ENCODE measurements at regions not wholly inside any gene's neighbourhood (a gene's known extent, or its start where the extent isn't known, plus 50 kb on each side); places are given as distances from the start of the nearest gene placed in this dataset.

DNA sequence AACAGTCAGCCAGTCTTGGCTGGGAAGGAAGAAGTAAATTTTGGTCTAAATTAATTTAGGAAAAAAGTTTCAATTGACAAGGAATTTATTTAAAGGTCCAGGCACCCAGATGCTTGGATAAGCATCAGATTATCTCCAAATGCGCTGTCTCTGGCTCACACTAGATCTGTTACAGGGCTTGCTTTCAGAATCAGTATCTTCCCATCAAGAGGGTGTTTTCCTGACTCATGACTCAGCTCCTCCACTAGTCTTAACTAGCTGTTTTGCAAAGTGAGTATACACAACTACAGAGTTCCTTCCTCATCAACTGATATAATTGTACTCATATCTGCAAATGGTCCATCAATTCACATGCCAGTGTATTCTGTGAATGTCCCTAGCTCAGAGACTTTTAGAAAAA lies 482.1 kb upstream of the CPEB2 start:
- Mint-ChIP-seq H3K27ac (no peak overlapping the region), H3K9me3 (peaks cover 0 to 5% (median 2%) of the 10 kb centered on the region in 5 donors), H3K36me3 (peaks cover 0 to 11% (median 0%) of the 10 kb centered on the region in 3 donors), H3K4me1 (no peaks in the 10 kb centered on the region), H3K27me3 (peaks cover 0 to 1% of the 10 kb centered on the region in 2 donors), H3K4me3 (no peak overlapping the region)
- Histone ChIP-seq H3K27ac (ENCODE audit: low read depth, low read length) (no peak overlapping the region), H3K27me3 (ENCODE audit: insufficient read depth, low read length, poor library complexity, severe bottlenecking) (no peaks in the 10 kb centered on the region), H3K4me1 (ENCODE audit: insufficient read depth, low read length) (no peaks in the 10 kb centered on the region), H3K36me3 (ENCODE audit: insufficient read depth, low read length) (no peaks in the 10 kb centered on the region), H3K9me3 (ENCODE audit: low read length) (no peaks in the 10 kb centered on the region), H3K4me3 (ENCODE audit: low read length) (no peak overlapping the region)
- ChIA-PET POLR2A (no interaction called here), CTCF (no interaction called here)
- DNase-seq = no peak

- H3K27ac Mint-ChIP-seq = no peak overlapping the region
- H3K36me3 ChIP-seq (ENCODE audit: insufficient read depth, low read length) = no peaks in the 10 kb centered on the region
- no peaks in the 10 kb centered on the region for H3K27me3 ChIP-seq (ENCODE audit: insufficient read depth, low read length, poor library complexity, severe bottlenecking)
- no peaks in the 10 kb centered on the region for H3K9me3 ChIP-seq (ENCODE audit: low read length)
- H3K9me3 Mint-ChIP-seq = peaks cover 0 to 7% (median 5%) of the 10 kb centered on the region in 5 donors
- H3K4me3 ChIP-seq (ENCODE audit: low read length) = no peak overlapping the region
- no peak overlapping the region for H3K4me3 Mint-ChIP-seq
- no peak overlapping the region for H3K27ac ChIP-seq (ENCODE audit: low read depth, low read length)
- H3K4me1 ChIP-seq (ENCODE audit: insufficient read depth, low read length) = no peaks in the 10 kb centered on the region
- DNase-seq = no peak
- ChIA-PET POLR2A (no interaction called here), CTCF (no interaction called here)
- no peaks in the 10 kb centered on the region for H3K4me1 Mint-ChIP-seq
- peaks cover 0 to 1% of the 10 kb centered on the region in 2 donors for H3K27me3 Mint-ChIP-seq
- peaks cover 0 to 11% (median 0%) of the 10 kb centered on the region in 3 donors for H3K36me3 Mint-ChIP-seq
These were observed 478.0 kb upstream of the CPEB2 start for GRCh38 chr4:14524276-14524675.

DNA sequence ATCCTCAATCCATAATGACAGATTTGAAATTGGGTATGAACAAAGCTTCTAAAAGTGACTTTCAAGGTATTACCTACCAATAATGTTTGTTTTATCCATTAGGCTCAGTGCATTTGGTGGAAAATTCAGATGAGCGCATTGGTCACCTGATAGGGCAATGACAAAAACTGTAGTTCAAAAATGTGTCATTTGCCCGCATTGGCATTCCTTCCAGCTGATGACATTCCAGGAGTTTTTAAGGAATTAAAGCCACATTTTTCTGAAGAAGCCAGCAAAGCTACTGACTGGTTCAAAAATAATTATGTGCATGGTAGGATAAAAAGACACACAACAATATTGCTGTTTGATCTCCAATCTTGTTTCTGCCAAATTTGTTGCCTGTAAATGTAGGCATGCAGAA lies 473.4 kb upstream of the CPEB2 start:
- no peak overlapping the region for H3K4me3 Mint-ChIP-seq
- Histone ChIP-seq H3K4me3 (ENCODE audit: low read length) (no peak overlapping the region), H3K27me3 (ENCODE audit: insufficient read depth, low read length, poor library complexity, severe bottlenecking) (no peaks in the 10 kb centered on the region), H3K36me3 (ENCODE audit: insufficient read depth, low read length) (no peaks in the 10 kb centered on the region), H3K4me1 (ENCODE audit: insufficient read depth, low read length) (no peaks in the 10 kb centered on the region), H3K27ac (ENCODE audit: low read depth, low read length) (no peak overlapping the region), H3K9me3 (ENCODE audit: low read length) (no peaks in the 10 kb centered on the region)
- no peaks in the 10 kb centered on the region for H3K4me1 Mint-ChIP-seq
- H3K9me3 Mint-ChIP-seq = peaks cover 0 to 5% (median 3%) of the 10 kb centered on the region in 5 donors
- peaks cover 0 to 1% of the 10 kb centered on the region in 2 donors for H3K27me3 Mint-ChIP-seq
- no peak overlapping the region for H3K27ac Mint-ChIP-seq
- peaks cover 0 to 3% (median 0%) of the 10 kb centered on the region in 3 donors for H3K36me3 Mint-ChIP-seq
- CTCF ChIA-PET = no interaction called here
- DNase-seq = no peak
- POLR2A ChIA-PET = no interaction called here

- no peak overlapping the region for H3K27ac Mint-ChIP-seq
- no peaks in the 10 kb centered on the region for H3K4me1 ChIP-seq (ENCODE audit: insufficient read depth, low read length)
- H3K9me3 Mint-ChIP-seq = peaks cover 0 to 7% (median 3%) of the 10 kb centered on the region in 5 donors
- no peak overlapping the region for H3K27ac ChIP-seq (ENCODE audit: low read depth, low read length)
- CTCF ChIA-PET = no interaction called here
- H3K9me3 ChIP-seq (ENCODE audit: low read length) = no peaks in the 10 kb centered on the region
- H3K36me3 Mint-ChIP-seq = no peaks in the 10 kb centered on the region
- H3K36me3 ChIP-seq (ENCODE audit: insufficient read depth, low read length) = no peaks in the 10 kb centered on the region
- H3K4me3 Mint-ChIP-seq = no peak overlapping the region
- DNase-seq = no peak
- H3K27me3 ChIP-seq (ENCODE audit: insufficient read depth, low read length, poor library complexity, severe bottlenecking) = no peaks in the 10 kb centered on the region
- no peaks in the 10 kb centered on the region for H3K4me1 Mint-ChIP-seq
- H3K4me3 ChIP-seq (ENCODE audit: low read length) = no peak overlapping the region
- POLR2A ChIA-PET = no interaction called here
- H3K27me3 Mint-ChIP-seq = no peaks in the 10 kb centered on the region
These were observed 472.6 kb upstream of the CPEB2 start for GRCh38 chr4:14529653-14530052.

GRCh38 chr4:14532436-14532835 lies 469.8 kb upstream of the CPEB2 start:
- no peaks in the 10 kb centered on the region for H3K27me3 Mint-ChIP-seq
- H3K27ac Mint-ChIP-seq = no peak overlapping the region
- no peaks in the 10 kb centered on the region for H3K36me3 Mint-ChIP-seq
- no peak overlapping the region for H3K27ac ChIP-seq (ENCODE audit: low read depth, low read length)
- H3K4me3 Mint-ChIP-seq = no peak overlapping the region
- DNase-seq = no peak
- H3K4me1 ChIP-seq (ENCODE audit: insufficient read depth, low read length) = no peaks in the 10 kb centered on the region
- H3K4me3 ChIP-seq (ENCODE audit: low read length) = no peak overlapping the region
- ChIA-PET POLR2A (no interaction called here), CTCF (no interaction called here)
- peaks cover 0 to 8% (median 4%) of the 10 kb centered on the region in 5 donors for H3K9me3 Mint-ChIP-seq
- no peaks in the 10 kb centered on the region for H3K9me3 ChIP-seq (ENCODE audit: low read length)
- no peaks in the 10 kb centered on the region for H3K36me3 ChIP-seq (ENCODE audit: insufficient read depth, low read length)
- H3K27me3 ChIP-seq (ENCODE audit: insufficient read depth, low read length, poor library complexity, severe bottlenecking) = no peaks in the 10 kb centered on the region
- no peaks in the 10 kb centered on the region for H3K4me1 Mint-ChIP-seq

- POLR2A ChIA-PET = no interaction called here
These were observed 463.0 kb upstream of the CPEB2 start for GRCh38 chr4:14539246-14539645.

DNA sequence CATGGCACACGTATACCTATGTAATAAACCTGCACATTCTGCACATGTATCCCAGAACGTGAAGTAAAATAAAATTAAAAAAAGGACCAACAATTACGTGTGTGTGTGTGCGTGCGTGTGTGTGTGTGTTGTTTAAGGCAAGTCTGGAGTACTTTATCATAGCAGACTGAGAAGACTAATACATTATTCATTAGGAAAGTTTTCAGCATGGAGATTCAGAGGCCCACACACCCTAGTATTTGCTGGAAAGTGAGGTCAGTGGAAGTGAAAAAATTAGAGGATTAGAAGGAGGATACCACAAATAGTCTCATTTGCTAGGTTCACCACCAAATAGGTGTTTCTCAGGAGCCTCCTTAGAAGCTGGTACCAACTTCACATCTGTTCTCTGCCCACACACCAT lies 457.1 kb upstream of the CPEB2 start:
- Histone ChIP-seq H3K27me3 (ENCODE audit: insufficient read depth, low read length, poor library complexity, severe bottlenecking) (no peaks in the 10 kb centered on the region), H3K36me3 (ENCODE audit: insufficient read depth, low read length) (no peaks in the 10 kb centered on the region), H3K27ac (ENCODE audit: low read depth, low read length) (no peak overlapping the region), H3K9me3 (ENCODE audit: low read length) (no peaks in the 10 kb centered on the region), H3K4me1 (ENCODE audit: insufficient read depth, low read length) (no peaks in the 10 kb centered on the region), H3K4me3 (ENCODE audit: low read length) (no peak overlapping the region)
- H3K27ac Mint-ChIP-seq = no peak overlapping the region
- H3K36me3 Mint-ChIP-seq = no peaks in the 10 kb centered on the region
- H3K4me1 Mint-ChIP-seq = no peaks in the 10 kb centered on the region
- ChIA-PET POLR2A (no interaction called here), CTCF (no interaction called here)
- no peak overlapping the region for H3K4me3 Mint-ChIP-seq
- H3K9me3 Mint-ChIP-seq = peaks cover 0 to 37% (median 19%) of the 10 kb centered on the region in 5 donors
- DNase-seq = no peak
- no peaks in the 10 kb centered on the region for H3K27me3 Mint-ChIP-seq

More at GRCh38 chr4:14539246-14539645, 463.0 kb upstream of the CPEB2 start:
- no peaks in the 10 kb centered on the region for H3K4me1 Mint-ChIP-seq
- no peaks in the 10 kb centered on the region for H3K27me3 Mint-ChIP-seq
- no peaks in the 10 kb centered on the region for H3K36me3 ChIP-seq (ENCODE audit: insufficient read depth, low read length)
- CTCF ChIA-PET = no interaction called here
- DNase-seq = no peak
- H3K4me3 Mint-ChIP-seq = no peak overlapping the region
- H3K27ac Mint-ChIP-seq = no peak overlapping the region
- H3K27ac ChIP-seq (ENCODE audit: low read depth, low read length) = no peak overlapping the region
- no peak overlapping the region for H3K4me3 ChIP-seq (ENCODE audit: low read length)
- H3K27me3 ChIP-seq (ENCODE audit: insufficient read depth, low read length, poor library complexity, severe bottlenecking) = no peaks in the 10 kb centered on the region
- peaks cover 4 to 31% (median 18%) of the 10 kb centered on the region in 5 donors for H3K9me3 Mint-ChIP-seq
- H3K4me1 ChIP-seq (ENCODE audit: insufficient read depth, low read length) = no peaks in the 10 kb centered on the region
- H3K9me3 ChIP-seq (ENCODE audit: low read length) = no peaks in the 10 kb centered on the region
- H3K36me3 Mint-ChIP-seq = peaks cover 0 to 5% (median 0%) of the 10 kb centered on the region in 3 donors

GRCh38 chr4:14545807-14546206 lies 456.5 kb upstream of the CPEB2 start:
- Histone ChIP-seq H3K27ac (ENCODE audit: low read depth, low read length) (no peak overlapping the region), H3K27me3 (ENCODE audit: insufficient read depth, low read length, poor library complexity, severe bottlenecking) (no peaks in the 10 kb centered on the region), H3K9me3 (ENCODE audit: low read length) (no peaks in the 10 kb centered on the region), H3K4me1 (ENCODE audit: insufficient read depth, low read length) (no peaks in the 10 kb centered on the region), H3K36me3 (ENCODE audit: insufficient read depth, low read length) (no peaks in the 10 kb centered on the region), H3K4me3 (ENCODE audit: low read length) (no peak overlapping the region)
- ChIA-PET POLR2A (no interaction called here), CTCF (no interaction called here)
- Mint-ChIP-seq H3K27me3 (no peaks in the 10 kb centered on the region), H3K4me1 (no peaks in the 10 kb centered on the region), H3K9me3 (peaks cover 0 to 35% (median 16%) of the 10 kb centered on the region in 5 donors), H3K4me3 (no peak overlapping the region), H3K36me3 (no peaks in the 10 kb centered on the region), H3K27ac (no peak overlapping the region)
- DNase-seq = no peak

GRCh38 chr4:14552119-14552518 lies 450.2 kb upstream of the CPEB2 start:
- H3K4me3 Mint-ChIP-seq = no peak overlapping the region
- DNase-seq = no peak
- Histone ChIP-seq H3K27me3 (ENCODE audit: insufficient read depth, low read length, poor library complexity, severe bottlenecking) (no peaks in the 10 kb centered on the region), H3K36me3 (ENCODE audit: insufficient read depth, low read length) (no peaks in the 10 kb centered on the region), H3K27ac (ENCODE audit: low read depth, low read length) (no peak overlapping the region), H3K4me1 (ENCODE audit: insufficient read depth, low read length) (no peaks in the 10 kb centered on the region), H3K9me3 (ENCODE audit: low read length) (no peaks in the 10 kb centered on the region), H3K4me3 (ENCODE audit: low read length) (no peak overlapping the region)
- ChIA-PET POLR2A (no interaction called here), CTCF (no interaction called here)
- H3K27me3 Mint-ChIP-seq = no peaks in the 10 kb centered on the region
- no peak overlapping the region for H3K27ac Mint-ChIP-seq
- peaks cover 0 to 3% (median 0%) of the 10 kb centered on the region in 3 donors for H3K36me3 Mint-ChIP-seq
- peaks cover 0 to 9% (median 4%) of the 10 kb centered on the region in 5 donors for H3K9me3 Mint-ChIP-seq
- no peaks in the 10 kb centered on the region for H3K4me1 Mint-ChIP-seq

Data from CD8-positive, alpha-beta memory T cell (primary cell).